ENCODE measurements at regions not wholly inside any gene's neighbourhood (a gene's known extent, or its start where the extent isn't known, plus 50 kb on each side); places are given as distances from the start of the nearest gene placed in this dataset.

DNA sequence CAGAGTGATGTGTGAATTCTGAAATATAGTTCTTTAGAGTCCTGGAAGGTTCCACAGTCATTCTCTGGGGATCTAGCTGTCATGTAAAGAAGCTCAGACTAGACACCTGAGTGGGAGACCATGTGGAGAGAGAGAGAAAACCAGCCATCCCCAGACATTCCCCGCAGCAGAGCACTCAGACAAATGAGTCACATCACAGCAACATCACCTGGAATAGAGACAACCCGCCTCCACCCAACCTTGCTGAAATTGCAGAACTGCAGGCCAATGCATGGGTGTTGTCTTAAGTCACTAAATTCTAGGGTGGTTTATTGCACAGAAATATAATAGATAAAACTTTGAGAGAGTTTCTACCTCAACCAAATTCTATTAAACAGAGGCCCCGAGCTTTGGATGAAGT lies 392.0 kb upstream of the DYNLRB2 start:
- Histone ChIP-seq H3K27me3 (ENCODE audit: low read depth, low read length) (no peaks in the 10 kb centered on the region), H3K9me3 (ENCODE audit: control insufficient read depth in 1 of 2, low read length in 2 of 2) (no peaks in the 10 kb centered on the region), H3K27ac (ENCODE audit: low read length) (no peak overlapping the region), H3K36me3 (ENCODE audit: control insufficient read depth in 1 of 2, insufficient read depth in 2 of 2, low read length in 2 of 2) (no peaks in the 10 kb centered on the region), H3K4me1 (ENCODE audit: control insufficient read depth in 1 of 2, insufficient read depth in 2 of 2, low read length in 2 of 2) (peaks cover 0 to 8% of the 10 kb centered on the region in 2 donors), H3K4me3 (ENCODE audit: low read depth in 1 of 2, low read length in 2 of 2) (no peak overlapping the region)

DNA sequence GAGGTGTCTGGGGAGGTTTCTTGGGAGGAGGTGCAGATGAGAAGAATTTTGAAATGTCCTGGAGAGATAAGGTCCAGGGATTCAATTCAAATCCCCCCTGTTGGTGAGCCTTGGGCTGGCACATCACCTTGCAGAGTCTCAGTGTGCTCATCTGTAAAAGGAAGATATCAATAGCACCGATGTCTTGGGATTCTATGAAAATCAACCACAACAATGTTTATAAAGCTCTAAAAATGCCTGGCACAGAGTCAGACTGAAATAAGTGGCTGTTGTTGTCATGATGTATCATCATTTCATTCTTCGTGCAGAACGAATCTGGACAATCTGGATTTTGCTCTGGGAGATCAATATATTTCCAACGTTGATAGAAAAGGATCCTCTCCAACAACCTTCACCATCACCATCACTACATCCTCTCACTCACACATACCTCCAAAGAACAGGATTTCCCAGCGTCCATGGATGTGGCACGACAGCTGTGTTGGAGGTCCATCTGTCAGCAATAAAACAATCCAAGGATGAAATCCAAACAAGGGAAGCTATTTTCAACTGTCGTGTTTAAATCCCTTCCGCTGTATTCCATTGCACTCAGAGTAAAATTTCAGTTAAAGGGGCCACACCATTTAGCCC lies 393.7 kb upstream of the DYNLRB2 start:
- Histone ChIP-seq H3K9me3 (ENCODE audit: control insufficient read depth in 1 of 2, low read length in 2 of 2) (peaks cover 0 to under 1% of the 10 kb centered on the region in 2 donors), H3K4me1 (ENCODE audit: control insufficient read depth in 1 of 2, insufficient read depth in 2 of 2, low read length in 2 of 2) (peaks cover 0 to 6% of the 10 kb centered on the region in 2 donors)

DNA sequence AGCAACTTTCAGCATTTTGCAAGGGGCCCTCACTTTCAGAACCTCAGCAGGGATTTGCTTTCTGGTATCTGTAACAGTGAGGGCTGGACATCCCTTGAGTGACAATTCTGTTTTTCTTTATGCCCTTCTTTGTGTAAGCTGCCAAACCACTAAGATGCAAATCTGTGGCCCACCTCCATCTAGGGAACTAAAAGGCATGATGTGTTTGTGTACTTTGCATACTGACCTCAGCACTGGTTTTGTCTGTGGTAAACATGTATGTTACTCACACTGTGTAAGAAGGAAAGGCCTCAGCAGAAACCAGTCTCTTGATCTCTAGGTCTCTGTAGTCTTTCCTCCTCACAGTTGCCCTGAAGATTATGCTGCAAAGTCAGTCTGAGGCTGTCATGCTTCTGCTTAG lies 396.6 kb upstream of the DYNLRB2 start:
- H3K4me3 ChIP-seq (ENCODE audit: low read depth in 1 of 2, low read length in 2 of 2): no peak overlapping the region
- peaks cover 0 to 5% of the 10 kb centered on the region in 2 donors for H3K9me3 ChIP-seq (ENCODE audit: control insufficient read depth in 1 of 2, low read length in 2 of 2)
- H3K27me3 ChIP-seq (ENCODE audit: low read depth, low read length): no peaks in the 10 kb centered on the region
- no peaks in the 10 kb centered on the region for H3K36me3 ChIP-seq (ENCODE audit: control insufficient read depth in 1 of 2, insufficient read depth in 2 of 2, low read length in 2 of 2)
- no peak overlapping the region for H3K27ac ChIP-seq (ENCODE audit: low read length)
- H3K4me1 ChIP-seq (ENCODE audit: control insufficient read depth in 1 of 2, insufficient read depth in 2 of 2, low read length in 2 of 2): no peaks in the 10 kb centered on the region

More for the DNA sequence above, 393.7 kb upstream of the DYNLRB2 start:
- Histone ChIP-seq H3K27ac (ENCODE audit: low read length) (no peak overlapping the region), H3K27me3 (ENCODE audit: low read depth, low read length) (no peaks in the 10 kb centered on the region), H3K36me3 (ENCODE audit: control insufficient read depth in 1 of 2, insufficient read depth in 2 of 2, low read length in 2 of 2) (no peaks in the 10 kb centered on the region), H3K4me3 (ENCODE audit: low read depth in 1 of 2, low read length in 2 of 2) (no peak overlapping the region)

DNA sequence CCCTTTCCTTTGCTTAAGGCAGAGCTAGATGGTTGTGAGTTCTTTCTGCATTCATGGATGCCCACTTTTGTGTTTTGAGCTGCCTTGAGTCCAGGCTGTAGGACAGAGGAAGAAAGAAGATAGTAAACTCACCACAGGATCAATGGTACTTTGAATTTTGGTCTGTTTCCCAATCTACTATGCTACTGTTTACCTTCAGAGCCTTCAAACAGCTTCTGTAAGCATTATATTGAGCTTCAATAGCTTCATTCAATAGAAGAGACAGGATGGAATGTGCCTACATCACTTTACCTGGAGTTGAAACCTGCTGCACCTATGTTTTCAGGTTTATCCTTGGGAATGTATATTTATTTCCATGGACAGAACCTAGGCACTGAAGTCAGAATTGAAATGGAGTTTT lies 397.9 kb upstream of the DYNLRB2 start:
- H3K27ac ChIP-seq (ENCODE audit: low read length): no peak overlapping the region
- no peaks in the 10 kb centered on the region for H3K4me1 ChIP-seq (ENCODE audit: control insufficient read depth in 1 of 2, insufficient read depth in 2 of 2, low read length in 2 of 2)
- H3K36me3 ChIP-seq (ENCODE audit: control insufficient read depth in 1 of 2, insufficient read depth in 2 of 2, low read length in 2 of 2): no peaks in the 10 kb centered on the region
- no peak overlapping the region for H3K4me3 ChIP-seq (ENCODE audit: low read depth in 1 of 2, low read length in 2 of 2)
- no peaks in the 10 kb centered on the region for H3K27me3 ChIP-seq (ENCODE audit: low read depth, low read length)
- H3K9me3 ChIP-seq (ENCODE audit: control insufficient read depth in 1 of 2, low read length in 2 of 2): peaks cover 0 to 5% of the 10 kb centered on the region in 2 donors

DNA sequence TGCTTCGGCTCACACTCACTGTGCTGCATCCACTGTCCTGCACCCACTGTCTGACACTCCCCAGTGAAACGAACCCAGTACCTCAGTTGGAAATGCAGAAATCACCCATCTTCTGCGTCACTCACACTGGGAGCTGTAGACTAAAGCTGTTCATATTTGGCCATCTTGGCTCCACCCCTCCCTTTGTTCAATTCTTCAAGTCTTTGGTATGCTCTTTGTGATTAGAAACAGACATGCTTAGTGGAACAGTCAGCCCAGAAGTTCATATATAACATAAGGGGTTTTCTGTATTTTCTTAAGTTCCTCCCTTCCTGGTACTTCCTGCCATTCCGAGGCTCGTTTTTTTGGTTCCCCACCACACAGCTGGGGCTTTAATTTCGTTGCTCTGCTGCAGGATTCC lies 398.5 kb upstream of the DYNLRB2 start:
- no peak overlapping the region for H3K4me3 ChIP-seq (ENCODE audit: low read depth in 1 of 2, low read length in 2 of 2)
- no peaks in the 10 kb centered on the region for H3K36me3 ChIP-seq (ENCODE audit: control insufficient read depth in 1 of 2, insufficient read depth in 2 of 2, low read length in 2 of 2)
- no peaks in the 10 kb centered on the region for H3K27me3 ChIP-seq (ENCODE audit: low read depth, low read length)
- H3K27ac ChIP-seq (ENCODE audit: low read length): no peak overlapping the region
- H3K9me3 ChIP-seq (ENCODE audit: control insufficient read depth in 1 of 2, low read length in 2 of 2): peaks cover 0 to 5% of the 10 kb centered on the region in 2 donors
- no peaks in the 10 kb centered on the region for H3K4me1 ChIP-seq (ENCODE audit: control insufficient read depth in 1 of 2, insufficient read depth in 2 of 2, low read length in 2 of 2)

DNA sequence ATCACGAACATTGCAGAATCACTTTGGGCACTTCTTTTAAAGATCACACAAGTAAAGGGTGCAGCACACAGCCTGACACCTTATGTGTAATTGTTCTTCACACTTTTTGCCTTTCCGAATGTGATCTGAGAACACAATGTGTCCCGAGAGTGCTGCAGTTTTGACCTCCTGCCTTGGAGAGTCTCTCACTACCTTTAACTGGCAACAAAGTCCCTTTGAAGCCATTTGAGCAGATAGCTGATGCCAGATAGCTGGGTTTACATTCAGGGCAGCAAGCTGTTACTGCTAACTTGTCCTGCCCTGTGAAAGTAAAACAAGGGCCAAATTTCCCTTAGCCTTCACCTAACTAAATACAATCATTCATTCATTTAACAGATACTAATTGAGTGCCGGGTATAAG lies 411.0 kb upstream of the DYNLRB2 start:
- H3K27me3 ChIP-seq (ENCODE audit: low read depth, low read length): no peaks in the 10 kb centered on the region
- no peak overlapping the region for H3K27ac ChIP-seq (ENCODE audit: low read length)
- H3K4me3 ChIP-seq (ENCODE audit: low read depth in 1 of 2, low read length in 2 of 2): no peak overlapping the region
- no peaks in the 10 kb centered on the region for H3K36me3 ChIP-seq (ENCODE audit: control insufficient read depth in 1 of 2, insufficient read depth in 2 of 2, low read length in 2 of 2)
- H3K4me1 ChIP-seq (ENCODE audit: control insufficient read depth in 1 of 2, insufficient read depth in 2 of 2, low read length in 2 of 2): no peaks in the 10 kb centered on the region
- no peaks in the 10 kb centered on the region for H3K9me3 ChIP-seq (ENCODE audit: control insufficient read depth in 1 of 2, low read length in 2 of 2)

DNA sequence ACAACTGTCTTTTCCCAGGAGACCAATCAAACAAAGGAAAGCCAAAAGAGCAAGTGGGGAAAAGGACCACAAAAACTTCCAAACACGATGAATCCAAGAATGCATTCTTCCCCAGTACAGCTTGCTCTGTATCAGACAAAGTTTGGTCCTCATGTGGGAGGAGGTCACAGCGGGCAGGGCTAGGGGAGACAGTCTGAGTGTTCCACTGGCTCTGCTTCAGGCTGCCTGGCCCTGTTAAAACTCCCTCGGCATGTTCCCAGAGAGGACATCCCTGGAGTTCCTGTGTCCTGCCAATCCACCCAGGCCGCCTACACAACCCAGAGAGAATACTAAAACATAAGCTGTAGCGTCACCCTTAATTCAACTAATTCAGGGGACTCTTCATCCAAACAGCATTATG lies 415.1 kb upstream of the DYNLRB2 start:
- Histone ChIP-seq H3K4me3 (ENCODE audit: low read depth in 1 of 2, low read length in 2 of 2) (no peak overlapping the region), H3K9me3 (ENCODE audit: control insufficient read depth in 1 of 2, low read length in 2 of 2) (no peaks in the 10 kb centered on the region), H3K4me1 (ENCODE audit: control insufficient read depth in 1 of 2, insufficient read depth in 2 of 2, low read length in 2 of 2) (peaks cover 0 to 3% of the 10 kb centered on the region in 2 donors), H3K27ac (ENCODE audit: low read length) (no peak overlapping the region), H3K27me3 (ENCODE audit: low read depth, low read length) (no peaks in the 10 kb centered on the region), H3K36me3 (ENCODE audit: control insufficient read depth in 1 of 2, insufficient read depth in 2 of 2, low read length in 2 of 2) (no peaks in the 10 kb centered on the region)

DNA sequence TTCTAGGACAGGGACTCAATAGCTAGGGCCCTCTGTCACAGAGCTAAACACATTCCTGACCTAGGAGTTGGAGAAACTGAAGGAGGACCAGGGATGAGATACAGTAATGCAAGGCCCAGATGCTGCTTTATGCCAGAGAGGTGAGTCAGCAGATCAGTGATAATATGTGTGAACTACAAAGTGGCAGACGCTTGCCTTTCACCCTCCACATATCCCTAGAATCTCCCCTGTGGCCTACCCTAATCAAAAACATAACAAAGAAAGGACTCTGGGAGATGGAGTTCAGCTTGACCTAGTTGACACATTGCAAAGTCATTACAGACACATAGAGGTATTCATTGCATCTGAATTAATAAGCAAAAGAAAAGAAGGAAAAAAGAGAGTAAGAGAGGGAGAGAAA lies 417.6 kb upstream of the DYNLRB2 start:
- no peaks in the 10 kb centered on the region for H3K36me3 ChIP-seq (ENCODE audit: control insufficient read depth in 1 of 2, insufficient read depth in 2 of 2, low read length in 2 of 2)
- H3K4me3 ChIP-seq (ENCODE audit: low read depth in 1 of 2, low read length in 2 of 2): no peak overlapping the region
- no peak overlapping the region for H3K27ac ChIP-seq (ENCODE audit: low read length)
- peaks cover 0 to 3% of the 10 kb centered on the region in 2 donors for H3K4me1 ChIP-seq (ENCODE audit: control insufficient read depth in 1 of 2, insufficient read depth in 2 of 2, low read length in 2 of 2)
- H3K27me3 ChIP-seq (ENCODE audit: low read depth, low read length): no peaks in the 10 kb centered on the region
- no peaks in the 10 kb centered on the region for H3K9me3 ChIP-seq (ENCODE audit: control insufficient read depth in 1 of 2, low read length in 2 of 2)

DNA sequence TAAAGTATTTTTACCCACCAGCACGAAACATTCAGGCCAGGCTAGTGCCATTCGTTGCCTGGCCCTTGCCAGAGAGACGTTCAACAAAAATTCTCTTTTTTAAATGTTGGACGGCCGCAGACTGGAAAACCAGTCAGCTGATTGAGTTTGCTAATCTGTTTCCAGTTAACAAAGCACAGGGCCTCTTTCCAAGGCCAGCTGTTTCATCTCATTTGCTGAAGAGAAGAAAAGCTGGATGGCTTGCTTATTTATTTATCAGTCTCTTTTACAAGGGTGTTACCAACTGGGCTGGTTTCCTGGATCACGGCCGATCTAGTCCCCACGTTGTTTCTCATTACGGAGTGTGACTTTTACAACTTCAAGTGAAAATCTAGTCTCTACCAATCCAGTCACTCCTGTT lies 418.7 kb upstream of the DYNLRB2 start:
- Histone ChIP-seq H3K4me3 (ENCODE audit: low read depth in 1 of 2, low read length in 2 of 2) (no peak overlapping the region), H3K9me3 (ENCODE audit: control insufficient read depth in 1 of 2, low read length in 2 of 2) (no peaks in the 10 kb centered on the region), H3K27ac (ENCODE audit: low read length) (no peak overlapping the region), H3K36me3 (ENCODE audit: control insufficient read depth in 1 of 2, insufficient read depth in 2 of 2, low read length in 2 of 2) (no peaks in the 10 kb centered on the region), H3K27me3 (ENCODE audit: low read depth, low read length) (no peaks in the 10 kb centered on the region), H3K4me1 (ENCODE audit: control insufficient read depth in 1 of 2, insufficient read depth in 2 of 2, low read length in 2 of 2) (peaks cover 0 to 3% of the 10 kb centered on the region in 2 donors)

DNA sequence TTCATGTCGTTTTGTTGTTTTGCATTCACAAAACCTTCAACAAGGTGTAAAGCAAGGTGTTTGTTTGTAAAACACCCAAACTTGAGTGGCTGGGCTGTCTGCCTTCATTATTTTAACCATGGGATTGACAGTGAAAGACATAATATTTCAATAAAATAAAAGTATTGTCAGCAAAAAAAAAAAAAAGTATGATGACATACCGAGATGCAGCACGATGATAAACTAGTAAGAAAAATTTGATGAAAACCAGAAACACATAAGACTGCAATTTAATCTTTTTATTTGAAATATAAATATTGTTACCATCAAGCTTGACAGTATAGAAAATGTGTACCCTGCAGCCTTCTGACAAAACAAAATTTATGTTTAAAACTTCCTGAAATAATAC lies 419.3 kb upstream of the DYNLRB2 start:
- H3K27ac ChIP-seq (ENCODE audit: low read length): no peak overlapping the region
- H3K4me3 ChIP-seq (ENCODE audit: low read depth in 1 of 2, low read length in 2 of 2): no peak overlapping the region
- no peaks in the 10 kb centered on the region for H3K9me3 ChIP-seq (ENCODE audit: control insufficient read depth in 1 of 2, low read length in 2 of 2)
- no peaks in the 10 kb centered on the region for H3K27me3 ChIP-seq (ENCODE audit: low read depth, low read length)
- no peaks in the 10 kb centered on the region for H3K36me3 ChIP-seq (ENCODE audit: control insufficient read depth in 1 of 2, insufficient read depth in 2 of 2, low read length in 2 of 2)
- H3K4me1 ChIP-seq (ENCODE audit: control insufficient read depth in 1 of 2, insufficient read depth in 2 of 2, low read length in 2 of 2): peaks cover 0 to 3% of the 10 kb centered on the region in 2 donors

DNA sequence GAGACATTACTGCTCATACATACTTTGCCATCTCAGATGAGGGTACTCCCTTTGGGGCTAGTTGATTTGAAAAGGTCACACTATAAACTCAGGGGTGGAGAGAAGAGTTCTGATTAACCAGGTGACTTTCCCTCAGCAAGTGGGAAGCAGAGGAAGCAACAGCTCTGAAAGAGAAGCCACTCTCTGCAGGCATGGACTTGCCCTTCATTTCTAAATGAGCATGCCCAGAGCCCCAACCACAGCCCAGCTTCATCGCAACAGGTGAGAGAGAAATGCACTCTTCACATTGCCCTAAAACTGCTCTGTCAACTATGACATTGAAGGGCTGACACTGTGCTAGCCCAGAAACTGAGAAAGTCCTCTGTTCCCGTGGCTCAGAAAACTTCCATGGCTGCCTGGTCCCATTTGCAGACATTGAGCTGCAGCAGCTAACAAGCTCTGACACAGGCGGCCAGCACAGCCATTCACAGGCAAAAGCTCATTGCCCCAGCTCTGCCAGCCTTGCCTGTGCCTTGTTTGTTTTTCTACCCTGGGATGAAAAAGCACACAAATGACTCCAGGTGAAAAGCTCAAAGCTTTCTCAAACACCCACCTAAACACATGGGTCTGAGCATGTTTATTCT lies 419.8 kb upstream of the DYNLRB2 start:
- H3K9me3 ChIP-seq (ENCODE audit: control insufficient read depth in 1 of 2, low read length in 2 of 2): no peaks in the 10 kb centered on the region

More for the DNA sequence above, 419.8 kb upstream of the DYNLRB2 start:
- Histone ChIP-seq H3K4me3 (ENCODE audit: low read depth in 1 of 2, low read length in 2 of 2) (no peak overlapping the region), H3K27me3 (ENCODE audit: low read depth, low read length) (no peaks in the 10 kb centered on the region), H3K4me1 (ENCODE audit: control insufficient read depth in 1 of 2, insufficient read depth in 2 of 2, low read length in 2 of 2) (peaks cover 0 to 3% of the 10 kb centered on the region in 2 donors), H3K36me3 (ENCODE audit: control insufficient read depth in 1 of 2, insufficient read depth in 2 of 2, low read length in 2 of 2) (no peaks in the 10 kb centered on the region), H3K27ac (ENCODE audit: low read length) (no peak overlapping the region)

Measured in muscle layer of duodenum (tissue), 2 donors.